Head of caudate nucleus (tissue), 42 donors: ENCODE measurements at regions not wholly inside any gene's neighbourhood (a gene's known extent, or its start where the extent isn't known, plus 50 kb on each side); places are given as distances from the start of the nearest gene placed in this dataset.
A peak's percentile ranks its signal among the peaks of the same experiment; 100 is the strongest.
"Not testable (repeated sequence)": the region's sequence is repeated elsewhere in the genome, so short reads cannot be mapped to it uniquely, and the experiment has no call there.

Experiments used
- DNase-seq, 42 donors: peaks; one replicate each; pipeline versions ENCODE4 v3.0.0 to v3.0.0-alpha.2; 2020 to 2021; ENCODE audit warnings: mixed read lengths in 7 of 42
- intact Hi-C: fragments of 100-400 bp; cut with DNase I; formaldehyde crosslinking; loops from one replicate; pipeline ENCODE4 v1.15.0; 2022

DNA sequence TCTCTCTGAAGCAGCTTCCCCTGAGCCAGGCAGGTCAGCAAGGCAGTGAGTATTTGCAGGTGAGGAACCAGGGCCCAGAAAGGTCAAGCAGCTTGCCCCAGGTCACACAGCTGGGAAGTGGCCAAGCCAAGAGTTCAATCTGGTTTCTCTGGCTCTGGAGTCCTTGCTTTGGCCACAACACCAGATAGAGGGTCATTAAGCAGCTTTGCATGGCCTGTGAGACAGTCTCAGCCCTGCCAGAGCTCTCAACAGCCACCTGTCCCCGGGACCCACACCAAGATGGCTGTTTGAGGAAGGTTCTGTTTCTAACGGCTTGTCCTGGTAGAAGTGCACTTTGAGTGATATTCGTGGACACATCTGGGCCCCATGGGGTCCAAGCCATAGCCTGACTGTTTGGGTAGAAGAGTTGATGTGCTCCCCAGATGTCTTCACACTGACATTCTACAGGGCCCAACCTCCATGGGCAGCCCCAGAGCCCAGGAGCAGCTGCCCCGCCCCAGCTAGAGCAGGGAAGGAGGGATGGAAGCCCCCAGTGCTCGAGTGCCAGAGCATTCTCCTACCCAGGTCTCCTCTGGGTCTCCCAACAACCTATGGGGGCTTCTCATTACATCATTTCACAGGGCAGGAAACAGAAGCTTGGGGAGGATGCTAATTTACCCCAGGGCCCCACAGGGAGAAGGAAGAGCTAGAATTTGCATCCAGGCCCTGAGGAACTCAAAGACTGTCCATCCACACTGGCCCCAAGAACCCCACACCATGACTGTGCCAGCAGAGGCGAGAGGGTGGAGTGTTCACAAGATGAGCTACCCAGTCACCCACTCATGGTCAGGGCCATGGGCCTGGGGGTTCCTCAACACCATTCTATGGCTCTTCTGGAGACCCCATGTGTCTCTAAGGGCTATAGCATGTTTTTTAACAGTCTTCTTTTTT, 107.3 kb upstream of the CDH5 start:
- intact Hi-C loops: no loop called here
- DNase-seq: peak in 4 of 42 donors; percentile 3 to 30 (median 6)

DNA sequence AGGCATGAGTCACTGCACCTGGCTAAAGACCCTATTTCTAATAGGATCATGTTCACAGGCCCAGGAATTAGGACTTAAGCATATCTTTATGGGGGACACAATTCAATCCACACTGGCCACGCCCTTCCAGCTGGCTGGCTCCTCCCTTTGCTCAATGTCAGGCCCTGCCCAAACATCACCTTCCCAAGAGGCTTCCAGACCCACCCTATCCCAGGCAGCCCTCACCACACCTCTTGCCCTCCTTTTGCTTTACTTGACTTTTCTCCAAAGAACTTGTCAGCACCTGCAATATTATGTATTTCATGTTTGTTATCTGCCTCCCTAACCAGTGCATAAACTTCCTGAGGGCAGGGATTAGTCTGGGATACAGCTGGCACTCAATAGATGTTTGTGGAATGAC, 109.6 kb upstream of the CDH5 start:
- intact Hi-C loops: no loop called here
- peak in 4 of 42 donors; percentile 5 to 13 (median 7) for DNase-seq

DNA sequence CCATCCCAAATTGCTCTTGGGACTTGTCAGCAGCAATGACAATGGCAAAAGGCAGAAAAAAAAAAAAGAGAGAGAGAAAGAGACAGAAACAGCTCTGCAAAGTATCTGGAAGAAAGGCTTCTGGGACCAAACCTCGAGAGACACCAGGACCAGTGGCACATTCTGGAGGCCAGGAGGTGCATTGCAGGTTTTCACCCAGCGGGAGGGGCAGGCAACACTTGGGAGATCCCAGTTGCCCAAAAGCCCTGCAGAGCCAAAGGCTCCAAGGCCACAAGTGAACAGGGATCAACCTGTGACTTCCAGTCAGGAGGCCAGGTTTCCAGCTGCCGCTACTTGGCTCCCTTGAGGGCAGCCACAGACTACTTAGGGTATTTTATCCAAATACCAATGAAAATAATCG, 110.8 kb upstream of the CDH5 start:
- intact Hi-C loops: no loop called here
- peak in 3 of 42 donors; percentile 5 to 23 (median 18) for DNase-seq

DNA sequence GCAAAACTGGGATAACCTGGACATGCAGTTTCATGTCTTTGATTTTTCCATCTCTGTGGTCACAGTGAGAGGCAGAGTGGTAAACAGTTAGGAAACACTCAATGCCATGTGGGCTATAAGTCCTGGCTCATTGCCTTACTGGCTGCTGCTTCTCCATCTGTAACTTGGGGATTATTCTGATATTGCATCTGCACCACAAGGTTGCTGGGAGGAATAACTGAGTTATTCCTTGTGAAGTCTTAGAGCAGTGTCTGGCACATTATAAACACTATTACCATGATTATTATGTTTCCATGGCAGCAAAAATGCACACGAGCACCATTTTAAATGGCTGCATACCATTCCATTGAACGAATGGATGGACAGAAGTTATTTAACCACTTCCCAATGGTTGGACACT, 111.7 kb upstream of the CDH5 start:
- intact Hi-C loops: no loop called here

DNA sequence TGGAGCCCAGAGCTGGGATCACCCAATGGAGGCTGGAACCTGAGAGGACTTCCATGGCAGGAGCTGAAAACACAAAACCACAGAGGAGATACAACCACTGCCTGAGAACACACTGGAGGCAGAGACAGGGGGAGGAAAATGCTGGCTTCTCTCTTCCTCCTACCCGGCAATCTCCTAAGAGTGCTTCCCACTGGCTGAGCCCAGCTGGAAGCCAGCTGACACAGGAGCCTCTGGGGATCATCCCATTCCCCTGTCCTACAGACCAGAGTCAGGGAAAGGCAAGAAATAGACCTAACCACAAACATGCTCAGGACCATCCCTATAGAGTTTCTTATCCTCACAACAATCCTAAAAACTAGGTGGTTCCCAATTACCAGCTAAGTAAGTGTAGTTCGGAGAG, 112.4 kb upstream of the CDH5 start:
- DNase-seq: peak in 1 of 42 donors; percentile 2
- intact Hi-C loops: no loop called here

More for the DNA sequence above, 111.7 kb upstream of the CDH5 start:
- DNase-seq: no peak

DNA sequence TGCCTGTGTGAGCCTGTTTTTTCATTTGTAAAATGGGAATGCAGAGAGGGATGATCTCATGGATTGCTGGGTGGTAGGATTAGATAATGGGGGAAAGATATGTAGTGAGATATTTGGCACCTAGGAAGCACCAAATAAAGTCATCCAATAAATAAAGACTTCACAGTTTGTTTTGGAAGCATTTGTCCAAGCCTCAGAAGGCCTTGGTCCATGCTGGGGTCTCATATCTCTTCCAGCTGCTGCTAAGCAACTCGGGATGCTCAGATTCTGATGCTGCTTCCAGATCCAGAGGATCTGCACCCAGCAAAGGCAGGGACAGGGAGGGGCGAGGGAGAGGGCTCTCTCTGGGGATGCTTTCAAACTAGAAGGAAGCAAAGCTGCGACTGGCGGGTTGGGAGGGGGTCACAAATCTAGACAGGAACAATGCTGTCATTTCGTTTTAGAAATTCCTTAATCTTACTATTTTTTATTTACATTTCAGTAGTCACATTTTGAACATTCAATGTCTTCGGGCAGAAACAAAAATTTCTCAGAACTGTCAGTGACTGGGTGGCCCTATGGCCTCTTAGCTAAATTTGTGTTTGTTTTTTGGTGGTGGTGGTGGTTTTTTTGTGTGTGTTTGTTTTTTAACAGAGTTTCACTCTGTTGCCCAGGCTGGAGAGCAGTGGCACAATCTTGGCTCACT, 114.9 kb upstream of the CDH5 start:
- no peak for DNase-seq
- intact Hi-C loops: no loop called here

DNA sequence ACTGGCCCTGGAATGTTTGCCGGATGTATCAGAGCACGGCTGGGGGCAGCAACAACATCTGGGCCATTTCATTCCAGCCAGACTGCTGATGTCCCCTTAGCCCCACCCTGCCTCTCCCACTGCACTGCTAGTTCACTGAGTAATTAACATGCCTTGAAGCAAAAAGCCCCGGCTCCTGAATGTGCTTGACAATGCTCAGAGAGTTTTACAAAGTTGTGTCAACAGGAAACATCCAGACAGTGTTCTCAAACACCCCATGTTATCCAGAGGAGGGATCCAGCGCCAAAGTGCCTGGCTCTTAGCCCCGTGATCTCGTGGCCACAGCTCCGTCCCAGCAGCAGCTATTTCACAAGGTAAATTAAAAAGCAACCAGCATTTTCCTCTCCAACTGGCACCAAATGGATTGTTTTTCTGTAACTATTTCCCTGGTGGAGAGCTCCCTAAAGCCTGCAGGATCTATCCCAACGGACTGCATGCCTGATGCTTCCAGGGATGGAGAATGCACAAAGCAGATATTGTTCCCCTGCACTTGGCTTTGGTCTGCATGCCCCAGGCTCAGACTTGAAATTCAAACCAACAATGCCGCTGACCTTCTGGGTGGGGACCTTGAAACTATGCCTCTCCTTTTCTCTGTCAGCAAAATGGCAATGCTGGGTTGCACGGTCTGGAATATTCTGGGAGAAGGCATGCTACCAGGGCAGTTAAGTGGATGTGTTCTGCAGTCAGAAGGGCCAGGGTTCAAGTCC, 115.6 kb upstream of the CDH5 start:
- peak in 40 of 42 donors; percentile 19 to 81 (median 52) for DNase-seq
- intact Hi-C loops: no loop called here

DNA sequence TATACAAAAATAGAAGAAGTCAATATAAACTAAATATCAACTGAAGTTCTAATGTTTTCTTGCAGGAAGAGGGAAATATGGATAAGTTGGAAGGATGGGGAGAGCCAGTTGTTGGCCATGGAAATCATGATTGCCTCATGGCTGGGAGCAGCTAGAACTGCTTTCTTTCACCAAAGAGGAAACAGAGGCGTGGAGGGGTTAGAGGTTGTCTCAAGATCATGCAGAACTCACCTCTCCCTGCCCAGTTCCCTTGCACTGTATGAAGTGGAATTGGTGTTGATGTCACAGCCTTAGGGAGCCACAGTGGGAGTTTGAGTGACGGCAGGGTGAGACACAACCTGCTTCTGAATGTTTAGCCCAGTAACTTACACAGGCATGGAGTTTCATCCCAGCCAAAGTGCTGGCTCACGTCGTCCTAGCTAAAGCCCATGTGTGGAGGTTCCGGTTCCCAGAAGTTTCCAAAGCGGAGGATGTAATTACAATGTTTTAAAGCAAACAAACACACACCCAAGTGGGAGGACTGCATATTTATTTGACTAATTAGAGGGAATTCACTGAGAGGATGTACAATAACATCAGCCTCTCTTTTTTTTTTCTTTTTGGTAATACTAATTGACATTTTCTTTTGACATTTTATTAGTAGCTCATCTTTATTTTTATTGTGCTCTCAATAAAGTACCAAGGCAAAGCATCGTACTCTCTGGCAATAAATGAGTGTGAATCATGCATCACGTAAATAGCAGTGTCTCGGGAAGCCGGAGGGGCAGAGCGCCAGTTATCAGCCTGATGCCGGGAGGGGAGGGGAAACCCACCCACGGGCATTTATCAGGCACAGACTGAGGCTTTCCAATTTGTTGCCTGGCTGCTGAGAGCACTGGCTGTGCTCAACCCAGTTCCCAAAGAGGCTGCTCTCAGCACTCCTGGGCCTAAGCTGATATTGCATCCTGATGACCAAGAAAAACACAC, 118.7 kb upstream of the CDH5 start:
- intact Hi-C loops: no loop called here
- peak in 12 of 42 donors; percentile 10 to 60 (median 24) for DNase-seq

DNA sequence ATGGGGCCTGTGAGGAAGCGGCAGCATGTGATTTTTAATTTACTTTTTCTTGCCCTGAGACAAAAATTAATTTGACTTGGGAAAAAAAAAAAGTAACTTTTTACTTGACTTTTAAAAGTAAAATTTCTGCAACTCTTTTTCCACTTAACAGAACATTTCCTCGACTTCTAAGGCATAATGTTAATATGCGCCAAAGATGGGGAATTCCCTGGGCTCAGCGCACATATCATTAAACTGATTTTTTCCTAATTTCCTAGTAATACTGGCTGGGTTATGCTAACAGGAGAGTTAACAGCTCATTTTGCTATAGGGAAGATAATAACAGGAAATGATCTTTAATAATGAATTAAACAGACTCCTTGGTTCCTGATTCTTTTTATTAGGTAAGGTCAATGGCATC, 120.6 kb upstream of the CDH5 start:
- intact Hi-C loops: no loop called here
- no peak for DNase-seq

DNA sequence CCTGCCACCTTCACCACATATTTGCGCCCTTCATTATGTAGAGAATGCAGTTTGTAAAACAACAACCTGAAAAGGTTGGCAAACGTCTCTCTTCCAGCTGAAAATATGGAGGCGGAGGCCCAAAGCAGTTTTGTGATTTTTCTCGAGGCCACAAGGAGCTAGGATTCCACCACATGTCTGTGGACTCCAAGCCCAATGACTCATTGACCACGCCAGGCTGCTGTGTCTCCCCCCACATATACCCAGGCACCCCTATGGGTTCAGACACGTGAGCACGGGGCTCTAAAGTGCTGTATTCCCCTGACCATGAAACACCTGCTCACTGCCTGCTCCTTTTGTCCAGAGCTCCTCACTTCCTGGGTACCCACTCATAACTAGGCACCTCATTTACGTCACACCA, 121.4 kb upstream of the CDH5 start:
- intact Hi-C loops: no loop called here
- DNase-seq: no peak

DNA sequence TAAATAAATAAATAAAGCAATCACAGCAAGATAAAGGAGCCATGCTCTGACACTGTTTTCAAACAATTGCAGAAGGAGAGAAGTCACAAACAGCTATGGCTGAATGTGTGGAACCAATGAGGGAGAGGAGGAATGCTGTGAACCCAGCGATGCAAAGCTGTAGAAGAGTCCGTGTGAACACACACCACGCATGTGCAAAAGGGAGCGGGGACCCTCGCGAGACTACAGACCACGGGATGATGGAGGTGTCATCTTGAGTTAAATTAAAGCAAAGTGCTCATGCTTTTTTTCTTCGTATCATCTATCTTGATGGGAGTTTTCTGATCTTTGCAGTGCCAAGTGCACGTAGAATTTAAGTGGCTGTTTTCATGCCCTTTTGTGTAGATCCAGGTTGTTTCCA, 123.8 kb upstream of the CDH5 start:
- intact Hi-C loops: no loop called here
- DNase-seq: no peak

DNA sequence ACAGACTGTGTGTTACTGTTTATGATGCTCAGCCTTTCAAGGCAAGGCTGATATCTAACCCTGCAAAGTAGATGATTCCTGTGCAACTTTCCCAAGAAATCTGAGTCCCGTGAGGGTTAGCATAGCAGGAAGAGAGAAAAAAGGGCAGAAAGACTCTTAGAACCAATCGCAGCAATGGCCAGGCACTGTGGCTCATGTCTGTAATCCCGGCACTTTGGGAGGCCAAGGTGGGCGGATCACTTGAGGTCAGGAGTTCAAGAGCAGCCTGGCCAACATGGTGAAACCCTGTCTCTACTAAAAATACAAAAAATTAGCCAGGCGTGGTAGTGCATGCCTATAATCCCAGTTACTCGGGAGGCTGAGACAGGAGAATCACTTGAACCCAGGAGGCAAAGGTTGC, 124.3 kb upstream of the CDH5 start:
- intact Hi-C loops, DNase-seq: not testable (repeated sequence)

DNA sequence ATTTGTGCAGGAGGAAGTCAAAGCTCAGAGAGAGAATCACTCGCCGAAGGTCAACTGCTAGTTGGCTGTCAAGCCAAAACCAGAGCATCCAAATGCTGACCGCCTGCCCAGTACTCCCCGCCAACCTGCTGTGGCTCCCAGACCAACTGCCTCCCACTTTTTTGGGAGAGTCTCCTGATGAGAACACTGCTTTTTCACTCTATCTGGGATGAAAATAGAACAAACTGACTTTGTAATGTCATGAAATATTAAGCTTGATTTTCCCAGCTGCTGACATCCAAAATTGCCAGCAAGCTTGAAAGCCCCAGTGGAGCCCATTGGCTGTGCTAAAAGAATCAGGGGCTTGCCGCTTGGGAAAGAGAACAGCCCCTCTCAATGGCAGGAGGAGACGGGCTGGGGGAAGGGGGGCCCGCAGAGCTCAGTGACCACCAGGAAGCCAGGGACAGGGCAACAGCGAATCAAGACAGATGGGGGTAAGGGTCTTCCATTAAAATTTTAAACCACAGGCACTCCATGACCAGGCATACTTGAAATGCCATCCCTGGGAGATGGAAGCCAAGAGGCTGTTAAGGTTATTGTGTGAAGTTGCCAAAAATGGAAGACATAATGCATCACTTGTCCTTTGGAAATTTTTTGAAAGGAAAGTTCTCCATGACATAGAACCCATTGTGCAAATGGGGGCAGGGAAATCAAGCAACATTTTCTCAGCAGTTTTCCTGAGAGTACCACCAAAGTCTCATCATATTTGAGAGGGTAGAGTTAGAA, 125.7 kb upstream of the CDH5 start:
- intact Hi-C loops: no loop called here
- no peak for DNase-seq

DNA sequence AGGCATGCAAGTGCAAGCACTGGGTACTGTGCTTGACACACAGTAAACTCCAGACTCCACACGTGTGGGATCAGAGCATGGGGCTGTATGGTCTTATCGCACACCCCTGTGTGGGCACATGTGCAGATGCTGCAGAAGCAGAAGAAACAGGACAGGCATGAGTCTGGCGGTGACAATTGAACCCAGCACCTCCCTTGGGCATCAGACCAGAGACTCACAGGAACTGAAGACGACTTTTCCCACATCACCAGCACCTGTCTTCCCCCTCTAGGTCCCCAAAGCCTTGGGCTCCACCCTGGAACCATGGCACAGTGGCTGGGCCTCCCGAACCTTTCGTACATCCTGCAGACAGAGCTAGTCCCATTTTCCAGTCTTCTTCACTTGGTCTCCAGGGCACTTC, 126.4 kb upstream of the CDH5 start:
- intact Hi-C loops: no loop called here
- DNase-seq: no peak

DNA sequence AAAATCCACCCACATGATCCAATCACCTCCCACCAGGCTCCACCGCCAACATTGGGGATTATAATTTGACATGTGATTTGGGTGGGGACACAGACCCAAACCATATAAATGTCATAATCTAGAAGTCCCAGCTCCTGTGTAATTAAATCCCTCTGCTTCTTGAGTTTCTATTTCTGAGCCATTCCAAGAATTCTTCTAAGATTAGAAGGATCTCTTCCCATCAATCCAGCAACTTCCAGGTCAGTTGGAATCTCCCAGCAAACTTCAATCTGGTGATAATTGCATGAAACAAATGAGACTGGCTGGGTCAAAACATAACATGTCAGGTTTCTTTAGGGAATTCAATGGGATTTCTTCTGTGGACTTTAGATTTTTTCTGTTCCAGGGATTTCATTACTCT, 127.8 kb upstream of the CDH5 start:
- no peak for DNase-seq
- intact Hi-C loops: no loop called here

DNA sequence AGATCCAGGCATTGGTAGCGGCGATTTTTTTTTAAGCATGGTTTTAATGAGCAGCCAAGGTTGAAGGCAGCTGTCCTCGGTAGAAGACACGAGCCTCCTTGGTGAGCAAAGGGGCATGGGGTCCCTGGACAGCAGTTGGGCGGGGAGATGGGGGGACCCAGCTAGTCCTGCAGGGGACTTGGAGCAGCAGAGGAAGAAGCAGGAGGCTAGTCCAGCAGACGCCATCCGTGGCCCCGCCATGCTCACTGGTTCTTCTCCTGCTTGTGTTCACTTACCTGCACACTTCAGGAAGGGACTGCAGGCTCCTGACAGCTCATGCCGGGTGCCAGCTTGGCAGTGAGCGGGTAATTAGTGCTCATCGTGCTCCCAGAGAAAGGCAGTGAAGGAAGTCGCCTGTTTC, 130.2 kb upstream of the CDH5 start:
- peak in 1 of 42 donors; percentile 9 for DNase-seq
- intact Hi-C loops: no loop called here

DNA sequence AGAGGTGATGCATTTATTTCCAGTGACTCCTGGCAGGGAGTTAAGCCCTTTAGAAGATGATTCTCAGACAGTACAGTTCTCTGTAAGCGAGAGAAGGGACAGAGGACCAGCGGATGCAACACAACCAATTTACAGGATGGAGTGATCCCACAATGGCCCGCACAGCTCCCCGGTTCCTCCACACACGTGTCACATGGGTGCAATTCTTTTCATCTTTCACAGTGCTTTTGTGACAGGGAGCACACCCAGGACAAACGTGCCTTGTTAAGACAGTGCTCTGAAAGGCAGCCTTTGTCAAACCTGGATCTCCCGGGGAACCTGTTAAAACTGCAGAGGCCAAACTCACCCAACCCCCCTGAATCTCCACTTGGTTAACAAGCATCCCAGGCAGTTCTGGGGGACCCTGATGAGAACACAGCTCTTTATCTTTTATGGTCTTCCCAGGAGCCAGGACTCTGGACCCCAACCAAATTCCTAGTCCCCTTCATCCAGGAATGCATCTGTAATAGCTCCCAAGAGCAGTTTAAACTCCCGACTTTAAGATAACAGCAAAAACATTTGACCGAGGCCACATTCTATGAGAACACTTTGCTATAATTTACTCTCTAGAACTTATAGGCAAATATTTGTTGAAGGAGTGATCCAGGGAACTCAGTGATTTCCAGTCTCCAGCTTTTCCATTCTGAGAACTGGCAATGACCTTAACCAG, 134.9 kb upstream of the CDH5 start:
- DNase-seq: no peak
- intact Hi-C loops: no loop called here
